Left ventricle myocardium inferior (tissue), 1 donor: ENCODE measurements at regions not wholly inside any gene's neighbourhood (a gene's known extent, or its start where the extent isn't known, plus 50 kb on each side); places are given as distances from the start of the nearest gene placed in this dataset.
"Not testable (repeated sequence)": the region's sequence is repeated elsewhere in the genome, so short reads cannot be mapped to it uniquely, and the experiment has no call there.

Source experiments
- DNase-seq: peaks from one replicate; pipeline ENCODE4 v3.0.0-alpha.2; 2020
- H3K27ac ChIP-seq: fragments of 200-600 bp; replicated peaks from 2 replicates; pipeline ENCODE4 v1.8.0; 2021
- H3K27me3 ChIP-seq: fragments of 200-600 bp; 2 replicates; pipeline ENCODE4 v1.8.0; 2021; ENCODE audit warnings: low read depth
- H3K36me3 ChIP-seq: fragments of 200-600 bp; 2 replicates; pipeline ENCODE4 v1.8.0; 2021
- H3K4me1 ChIP-seq: fragments of 200-600 bp; 2 replicates; pipeline ENCODE4 v1.8.0; 2021
- H3K4me3 ChIP-seq: fragments of 200-600 bp; 2 replicates; pipeline ENCODE4 v1.8.0; 2021; ENCODE audit warnings: mild to moderate bottlenecking, moderate library complexity
- H3K9me3 ChIP-seq: fragments of 200-600 bp; replicated peaks from 2 replicates; pipeline ENCODE4 v1.8.0; 2021
- intact Hi-C: fragments of 100-400 bp; cut with micrococcal nuclease; formaldehyde crosslinking; loops from one replicate; pipeline ENCODE4 v1.11.0; 2022
- TF ChIP-seq, protein P1 (sequence below): fragments of 200-600 bp; IDR thresholded peaks from 2 replicates; pipeline ENCODE4 v1.8.0; 2021; ENCODE audit warnings: antibody characterized with exemption, mild to moderate bottlenecking, borderline replicate concordance
- donor health status: DM: no; HTN: yes; CAD: no; lungs with severe emphysema.

DNA sequence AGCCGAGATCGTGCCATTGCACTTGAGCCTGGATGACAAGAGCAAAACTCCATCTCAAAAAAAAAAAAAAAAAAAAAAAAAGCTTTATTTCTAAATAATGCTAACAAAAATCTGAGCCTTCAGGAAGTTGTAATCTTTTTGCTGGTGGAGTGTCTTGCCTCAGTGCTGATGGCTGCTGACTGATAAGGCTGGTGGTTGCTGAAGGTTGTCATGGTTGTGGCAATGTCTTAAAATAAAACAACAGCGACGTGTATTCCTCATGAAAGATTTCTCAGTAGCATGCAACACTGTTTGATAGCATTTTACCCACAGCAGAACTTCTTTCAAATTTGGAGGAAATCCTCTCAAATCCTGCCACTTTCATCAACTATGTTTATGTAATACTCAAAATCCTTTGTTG, 77.4 kb upstream of the PTPRG start:
- Histone ChIP-seq H3K27ac (no peak overlapping the region), H3K9me3 (no peaks in the 10 kb centered on the region)
- intact Hi-C loops = no loop called here

DNA sequence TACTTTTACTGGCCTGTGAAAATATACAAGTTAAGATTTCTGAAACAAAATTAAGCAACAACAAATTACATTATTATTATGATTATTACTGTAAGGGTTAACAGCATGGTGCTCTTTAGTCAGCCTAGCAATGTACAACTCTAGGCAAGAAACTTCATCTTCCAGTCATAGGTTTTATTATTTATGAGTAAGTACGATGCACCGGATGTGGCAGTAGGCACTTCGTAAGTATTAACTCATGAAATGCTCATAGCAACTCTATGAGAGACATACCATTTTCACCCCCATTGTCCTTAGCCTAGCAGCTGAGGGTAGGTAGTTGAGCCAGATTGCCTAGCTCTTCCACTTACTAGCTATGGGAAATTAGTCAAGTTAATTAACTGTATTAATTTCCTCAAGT, 68.0 kb upstream of the PTPRG start:
- TF ChIP-seq, protein P1, sequence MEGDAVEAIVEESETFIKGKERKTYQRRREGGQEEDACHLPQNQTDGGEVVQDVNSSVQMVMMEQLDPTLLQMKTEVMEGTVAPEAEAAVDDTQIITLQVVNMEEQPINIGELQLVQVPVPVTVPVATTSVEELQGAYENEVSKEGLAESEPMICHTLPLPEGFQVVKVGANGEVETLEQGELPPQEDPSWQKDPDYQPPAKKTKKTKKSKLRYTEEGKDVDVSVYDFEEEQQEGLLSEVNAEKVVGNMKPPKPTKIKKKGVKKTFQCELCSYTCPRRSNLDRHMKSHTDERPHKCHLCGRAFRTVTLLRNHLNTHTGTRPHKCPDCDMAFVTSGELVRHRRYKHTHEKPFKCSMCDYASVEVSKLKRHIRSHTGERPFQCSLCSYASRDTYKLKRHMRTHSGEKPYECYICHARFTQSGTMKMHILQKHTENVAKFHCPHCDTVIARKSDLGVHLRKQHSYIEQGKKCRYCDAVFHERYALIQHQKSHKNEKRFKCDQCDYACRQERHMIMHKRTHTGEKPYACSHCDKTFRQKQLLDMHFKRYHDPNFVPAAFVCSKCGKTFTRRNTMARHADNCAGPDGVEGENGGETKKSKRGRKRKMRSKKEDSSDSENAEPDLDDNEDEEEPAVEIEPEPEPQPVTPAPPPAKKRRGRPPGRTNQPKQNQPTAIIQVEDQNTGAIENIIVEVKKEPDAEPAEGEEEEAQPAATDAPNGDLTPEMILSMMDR = no peak
- H3K27ac ChIP-seq = no peak overlapping the region
- H3K36me3 ChIP-seq = no peaks in the 10 kb centered on the region
- intact Hi-C loops = no loop called here
- H3K9me3 ChIP-seq = no peaks in the 10 kb centered on the region
- no peaks in the 10 kb centered on the region for H3K4me1 ChIP-seq
- no peaks in the 10 kb centered on the region for H3K27me3 ChIP-seq
- no peak overlapping the region for H3K4me3 ChIP-seq
- no peak for DNase-seq

More for the DNA sequence above, 77.4 kb upstream of the PTPRG start:
- no peak for DNase-seq
- H3K36me3 ChIP-seq = no peaks in the 10 kb centered on the region
- TF ChIP-seq, protein P1 = no peak
- no peak overlapping the region for H3K4me3 ChIP-seq
- H3K27me3 ChIP-seq = no peaks in the 10 kb centered on the region
- H3K4me1 ChIP-seq = no peaks in the 10 kb centered on the region

DNA sequence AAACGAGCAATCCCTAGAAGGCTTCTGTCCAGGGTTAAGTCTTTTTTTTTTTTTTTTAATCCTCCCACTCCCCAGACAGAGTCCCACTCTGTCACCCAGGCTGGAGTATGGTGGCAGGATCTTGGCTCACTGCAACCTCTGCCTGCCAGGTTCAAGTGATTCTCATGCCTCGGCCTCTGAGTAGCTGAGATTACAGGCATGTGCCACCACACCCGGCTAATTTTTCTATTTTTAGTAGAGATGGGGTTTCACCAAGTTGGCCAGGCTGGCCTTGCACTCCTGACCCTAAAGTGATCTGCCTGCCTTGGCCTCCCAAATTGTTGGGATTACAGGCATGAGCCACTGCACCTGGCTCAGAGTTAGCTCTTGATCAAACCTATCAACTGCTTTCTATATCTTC, 67.1 kb upstream of the PTPRG start:
- peak overlapping the region; percentile 63 for H3K27ac ChIP-seq
- peak; percentile 23 for DNase-seq
- H3K9me3 ChIP-seq, H3K4me1 ChIP-seq, H3K27me3 ChIP-seq, intact Hi-C loops, H3K4me3 ChIP-seq, H3K36me3 ChIP-seq: not testable (repeated sequence)

DNA sequence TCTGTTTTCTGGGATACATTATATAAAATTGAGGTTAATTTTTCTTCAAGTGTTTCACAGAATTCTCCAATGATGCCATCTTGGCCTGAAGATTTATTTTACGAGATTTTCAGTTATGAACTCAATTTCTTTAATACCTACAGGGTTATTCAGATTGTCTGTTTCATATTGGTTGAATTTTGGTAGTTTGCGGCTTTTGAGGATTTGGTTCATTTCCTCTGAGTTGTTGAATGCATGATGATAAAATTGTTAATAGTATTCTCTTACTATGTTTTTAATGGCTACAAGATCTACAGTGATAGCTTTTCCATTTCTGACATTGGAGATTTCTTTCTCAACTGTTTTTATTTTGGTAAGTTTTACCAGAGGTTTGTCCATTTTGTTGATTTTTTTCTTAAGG, 63.9 kb upstream of the PTPRG start:
- Histone ChIP-seq H3K36me3 (no peaks in the 10 kb centered on the region), H3K27ac (no peak overlapping the region), H3K27me3 (no peaks in the 10 kb centered on the region), H3K9me3 (peaks cover 24% of the 10 kb centered on the region), H3K4me1 (no peaks in the 10 kb centered on the region), H3K4me3 (no peak overlapping the region)
- TF ChIP-seq, protein P1 = no peak
- no peak for DNase-seq
- intact Hi-C loops = no loop called here

DNA sequence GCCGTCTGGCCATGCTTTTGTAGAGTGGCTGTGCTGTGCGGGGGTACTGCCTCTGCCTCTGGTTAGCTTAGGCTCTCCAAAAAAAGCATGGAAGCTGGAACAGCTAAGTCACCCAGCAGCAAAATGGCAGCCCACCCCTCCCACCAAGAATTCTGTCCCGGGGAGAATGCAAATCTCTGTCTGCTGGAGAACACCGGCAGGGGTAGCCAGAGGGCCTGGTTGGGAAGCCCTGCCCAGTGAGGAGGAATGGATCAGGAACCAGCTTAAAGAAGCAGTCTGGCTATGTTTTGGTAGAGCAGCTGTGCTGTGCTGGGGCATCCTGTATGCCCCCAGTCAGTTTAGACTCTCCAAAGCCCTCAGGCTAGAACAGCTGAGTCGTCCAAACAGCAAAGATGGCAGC, 56.2 kb upstream of the PTPRG start:
- intact Hi-C loops = no loop called here
- no peaks in the 10 kb centered on the region for H3K27me3 ChIP-seq
- TF ChIP-seq, protein P1 = no peak
- peaks cover 31% of the 10 kb centered on the region for H3K9me3 ChIP-seq
- H3K36me3 ChIP-seq = no peaks in the 10 kb centered on the region
- no peak for DNase-seq
- no peak overlapping the region for H3K4me3 ChIP-seq
- no peak overlapping the region for H3K27ac ChIP-seq
- no peaks in the 10 kb centered on the region for H3K4me1 ChIP-seq

DNA sequence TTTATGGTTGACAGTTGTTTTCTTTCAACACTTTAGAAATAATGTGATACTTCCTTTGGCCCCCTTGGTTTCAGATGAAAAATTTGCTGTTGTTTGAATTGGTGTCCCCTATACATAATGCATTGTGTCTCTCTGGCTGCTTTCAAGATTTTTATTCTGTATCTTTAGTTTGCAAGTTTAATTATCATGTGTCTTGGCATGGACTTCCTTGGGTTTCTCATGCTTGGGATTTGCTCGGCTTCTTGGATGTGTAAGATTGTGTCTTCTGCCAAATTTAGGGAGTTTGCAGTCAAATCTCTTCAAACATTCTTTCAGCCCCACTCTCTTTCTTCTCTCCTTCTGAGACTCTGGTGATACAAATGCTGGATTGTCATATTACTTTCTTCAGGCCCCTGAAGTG, 53.4 kb upstream of the PTPRG start:
- no peak for DNase-seq
- no peak overlapping the region for H3K27ac ChIP-seq
- TF ChIP-seq, protein P1 = no peak
- H3K4me1 ChIP-seq = no peaks in the 10 kb centered on the region
- intact Hi-C loops = no loop called here
- H3K9me3 ChIP-seq = peaks cover 4% of the 10 kb centered on the region
- H3K4me3 ChIP-seq = no peak overlapping the region
- no peaks in the 10 kb centered on the region for H3K36me3 ChIP-seq
- no peaks in the 10 kb centered on the region for H3K27me3 ChIP-seq
